GM19328 (cell line): ENCODE measurements at regions not wholly inside any gene's neighbourhood (a gene's known extent, or its start where the extent isn't known, plus 50 kb on each side); places are given as distances from the start of the nearest gene placed in this dataset.

Experiments
- ATAC-seq: cut with Tn5 transposase; IDR thresholded peaks from one replicate; pipeline ENCODE4 v1.9.1; 2021; ENCODE audit warnings: mild to moderate bottlenecking, moderate library complexity; ENCODE audit not compliant: unreplicated experiment

GRCh38 chrX:20884565-20884964, 489.7 kb upstream of the CNKSR2 start:
- no peak for ATAC-seq

- no peak for ATAC-seq
Measured at GRCh38 chrX:20863649-20864048, 510.6 kb upstream of the CNKSR2 start.

DNA sequence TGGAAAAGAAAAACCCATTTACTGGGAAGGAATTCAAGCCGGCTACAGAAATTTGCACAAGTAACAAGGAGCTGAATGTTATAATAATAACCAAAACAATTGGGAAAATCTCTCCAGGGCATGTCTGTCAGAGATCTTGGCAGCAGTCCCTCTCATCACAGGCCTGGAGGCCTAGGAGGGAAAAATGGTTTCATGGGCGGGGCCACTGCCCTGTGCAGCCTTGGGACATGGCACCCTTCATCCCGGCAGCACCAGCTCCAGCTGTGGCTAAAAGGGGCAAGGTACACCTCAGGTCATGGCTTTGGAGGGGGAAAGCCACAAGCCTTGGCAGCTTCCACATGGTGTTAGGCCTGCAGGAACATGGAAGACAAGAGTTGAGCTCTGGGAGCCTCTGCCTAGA, 513.1 kb upstream of the CNKSR2 start:
- no peak for ATAC-seq

DNA sequence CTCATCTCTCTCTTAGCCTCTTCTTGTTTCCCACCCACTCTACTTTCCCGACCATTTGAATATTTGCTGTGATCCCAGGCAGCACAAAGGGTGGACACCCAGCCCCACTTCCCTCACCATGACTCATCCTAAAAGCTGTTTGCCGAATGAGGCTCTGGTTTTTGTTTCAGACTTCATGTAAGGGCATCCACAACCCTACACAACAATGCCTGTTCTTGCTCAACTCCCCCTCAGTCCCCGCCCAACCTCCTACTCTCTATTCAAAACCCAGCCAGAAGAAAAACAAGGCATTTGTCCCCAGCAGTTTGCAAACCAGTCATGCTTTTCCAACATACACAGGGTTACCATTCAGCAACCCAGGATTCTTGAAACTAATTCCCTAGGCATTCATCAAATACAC, 516.5 kb upstream of the CNKSR2 start:
- no peak for ATAC-seq

DNA sequence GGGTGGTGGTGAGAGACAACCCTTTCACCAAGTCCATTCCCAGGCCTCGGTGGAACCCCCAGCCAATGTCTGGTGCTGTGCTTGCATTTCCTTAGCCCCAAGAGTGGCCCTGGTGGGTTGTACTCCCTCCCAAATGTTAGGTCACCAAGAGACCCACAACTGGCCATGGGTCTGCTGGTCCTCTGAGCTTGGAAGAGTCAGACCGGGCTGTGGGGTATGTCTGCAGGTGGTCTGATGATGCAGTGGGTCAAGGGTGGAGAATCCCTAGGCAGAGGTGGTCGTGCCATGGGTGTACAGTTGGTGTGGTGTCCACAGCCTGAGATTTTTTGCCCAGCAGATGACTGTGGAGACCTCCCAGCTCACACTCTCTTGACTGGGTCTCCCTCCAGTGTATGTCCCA, 535.7 kb upstream of the CNKSR2 start:
- ATAC-seq, result no peak

GRCh38 chrX:20829665-20830491, 544.3 kb upstream of the CNKSR2 start:
- ATAC-seq, result no peak

- ATAC-seq, result no peak
Measured at GRCh38 chrX:20825984-20826383, 548.2 kb upstream of the CNKSR2 start.

GRCh38 chrX:20803971-20804370, 537.3 kb upstream of the RPS6KA3 start:
- ATAC-seq, result no peak

- no peak for ATAC-seq
Measured at GRCh38 chrX:20802036-20802435, 535.3 kb upstream of the RPS6KA3 start.

GRCh38 chrX:20796450-20796849, 529.7 kb upstream of the RPS6KA3 start:
- no peak for ATAC-seq

GRCh38 chrX:20789103-20789502, 522.4 kb upstream of the RPS6KA3 start:
- no peak for ATAC-seq

DNA sequence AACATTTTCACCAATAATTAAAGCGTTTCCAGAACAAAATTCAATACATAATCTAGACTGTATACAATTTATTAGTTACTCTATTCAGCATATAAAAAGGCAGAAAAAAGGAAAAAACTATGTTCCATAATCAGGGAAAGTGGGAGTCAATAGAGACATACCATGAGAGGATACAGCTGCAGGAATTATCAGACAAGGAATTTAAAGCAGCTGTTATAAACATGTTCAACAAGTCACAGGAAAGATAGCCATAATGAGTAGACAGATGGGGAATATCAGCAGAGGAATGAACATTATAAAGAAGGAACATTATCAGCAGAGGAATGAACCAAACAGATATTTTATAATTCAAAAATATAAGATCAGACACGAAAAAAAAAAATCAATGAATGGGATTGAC, 500.6 kb upstream of the RPS6KA3 start:
- ATAC-seq, result no peak

DNA sequence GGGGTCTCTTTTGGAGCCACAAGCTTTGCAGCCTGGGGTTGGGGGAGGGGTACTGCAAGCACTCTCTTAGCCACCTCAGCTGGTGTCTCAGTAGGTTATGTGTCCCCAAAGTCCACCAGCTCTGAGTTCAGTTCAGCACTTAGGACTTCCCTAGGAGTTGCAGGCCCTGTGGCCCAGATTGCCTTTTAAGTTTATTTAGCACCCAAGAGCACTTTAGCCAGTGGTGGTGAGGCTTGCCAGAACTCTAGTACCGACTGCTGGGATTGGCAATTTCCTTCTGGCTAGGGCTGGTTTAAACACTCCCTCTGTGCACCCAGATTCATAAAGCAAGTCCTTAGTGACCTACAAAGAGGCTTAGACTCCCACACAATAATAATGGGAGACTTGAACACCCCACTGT, 489.9 kb upstream of the RPS6KA3 start:
- ATAC-seq, result no peak

DNA sequence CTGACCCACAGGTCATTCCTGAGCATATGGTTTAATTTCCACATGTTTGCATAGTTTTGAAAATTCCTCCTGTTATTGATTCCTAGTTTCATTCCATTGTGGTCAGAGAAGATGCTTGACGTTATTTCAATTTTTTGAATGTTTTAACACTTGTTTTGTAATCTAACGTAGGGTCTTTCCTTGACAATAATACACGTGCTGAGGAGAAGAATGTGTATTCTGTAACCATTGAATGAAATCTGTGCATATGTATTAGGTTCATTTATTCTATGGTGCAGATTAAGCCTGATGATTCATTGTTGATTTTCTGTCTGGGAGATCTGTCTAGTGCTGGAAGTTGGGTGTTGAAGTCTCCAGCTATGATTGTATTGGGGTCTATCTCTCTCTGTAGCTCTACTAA, 486.4 kb upstream of the RPS6KA3 start:
- no peak for ATAC-seq

GRCh38 chrX:20746690-20747089, 480.0 kb upstream of the RPS6KA3 start:
- no peak for ATAC-seq

DNA sequence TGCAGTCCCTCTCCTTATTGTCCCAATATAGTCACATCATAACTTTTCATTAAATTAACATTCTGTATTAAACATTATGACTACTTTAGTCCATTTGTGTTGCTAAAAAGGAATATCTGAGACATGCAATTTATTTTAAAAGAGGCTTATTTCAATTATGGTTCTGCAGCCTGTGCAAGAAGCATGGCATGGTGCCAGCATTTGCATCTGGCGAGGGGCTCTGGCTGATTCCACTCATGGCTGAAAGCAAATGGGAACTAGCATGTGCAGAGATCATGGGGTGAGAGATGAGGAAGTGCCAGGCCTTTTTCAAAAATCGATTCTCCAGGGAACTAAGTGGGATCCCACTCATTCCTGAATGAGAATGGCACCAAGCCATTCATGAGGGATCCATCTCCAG, 476.3 kb upstream of the RPS6KA3 start:
- ATAC-seq, result no peak

DNA sequence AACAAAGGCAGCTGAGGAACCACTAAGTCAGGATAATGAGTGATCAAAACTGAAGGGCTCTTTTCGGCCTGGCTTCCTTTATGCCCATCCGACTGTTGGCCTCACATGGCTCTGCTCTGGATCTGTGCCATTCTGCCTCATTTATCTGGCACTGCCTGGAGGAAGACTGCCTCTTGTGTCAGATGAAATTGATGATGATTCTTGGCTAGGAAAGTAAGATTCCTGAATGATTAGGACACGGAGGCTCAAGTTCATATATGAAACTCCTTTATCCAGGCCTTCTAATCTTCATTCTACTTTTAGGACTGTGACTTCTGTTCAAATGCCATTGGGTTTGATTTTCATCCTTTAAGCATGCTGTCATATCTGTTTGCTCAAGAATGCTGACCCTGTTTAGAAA, 475.4 kb upstream of the RPS6KA3 start:
- no peak for ATAC-seq

GRCh38 chrX:20740443-20740842, 473.7 kb upstream of the RPS6KA3 start:
- ATAC-seq, result no peak

DNA sequence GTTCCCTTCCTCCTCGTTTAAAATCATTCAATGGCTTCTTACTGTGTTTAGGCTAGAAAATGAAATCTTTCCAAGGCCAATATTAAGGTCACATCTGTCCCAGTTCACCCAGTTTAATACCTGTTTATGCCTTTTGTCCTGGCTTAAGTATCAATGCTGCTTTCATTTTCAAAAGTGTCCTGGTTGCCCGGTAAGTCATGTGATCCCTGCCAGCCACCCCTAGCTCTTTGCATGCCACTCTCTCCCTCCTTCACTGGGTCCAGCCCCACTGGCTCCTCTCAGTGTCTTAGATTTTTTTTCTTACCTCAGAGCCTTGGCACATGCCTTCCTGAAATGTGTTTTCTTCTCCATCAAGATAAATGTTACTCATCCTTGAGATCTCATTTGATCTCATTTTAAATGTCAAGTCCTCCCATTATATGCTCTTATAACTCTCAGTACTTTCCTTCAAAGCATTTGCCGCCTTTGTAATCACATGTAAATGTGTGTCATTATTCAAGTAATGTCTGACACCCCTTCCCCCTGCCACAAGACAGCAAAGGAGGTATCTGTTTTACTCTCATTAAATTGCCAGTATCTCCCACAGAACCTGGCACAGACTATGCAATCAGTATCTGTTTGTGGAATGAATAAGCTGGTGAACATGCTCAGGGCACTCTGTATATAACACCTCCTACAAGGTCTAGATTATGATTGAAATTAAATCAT, 472.5 kb upstream of the RPS6KA3 start:
- no peak for ATAC-seq

- ATAC-seq, result no peak
Measured at GRCh38 chrX:20729416-20729815, 462.7 kb upstream of the RPS6KA3 start.

GRCh38 chrX:20727447-20727846, 460.7 kb upstream of the RPS6KA3 start:
- ATAC-seq, result no peak

DNA sequence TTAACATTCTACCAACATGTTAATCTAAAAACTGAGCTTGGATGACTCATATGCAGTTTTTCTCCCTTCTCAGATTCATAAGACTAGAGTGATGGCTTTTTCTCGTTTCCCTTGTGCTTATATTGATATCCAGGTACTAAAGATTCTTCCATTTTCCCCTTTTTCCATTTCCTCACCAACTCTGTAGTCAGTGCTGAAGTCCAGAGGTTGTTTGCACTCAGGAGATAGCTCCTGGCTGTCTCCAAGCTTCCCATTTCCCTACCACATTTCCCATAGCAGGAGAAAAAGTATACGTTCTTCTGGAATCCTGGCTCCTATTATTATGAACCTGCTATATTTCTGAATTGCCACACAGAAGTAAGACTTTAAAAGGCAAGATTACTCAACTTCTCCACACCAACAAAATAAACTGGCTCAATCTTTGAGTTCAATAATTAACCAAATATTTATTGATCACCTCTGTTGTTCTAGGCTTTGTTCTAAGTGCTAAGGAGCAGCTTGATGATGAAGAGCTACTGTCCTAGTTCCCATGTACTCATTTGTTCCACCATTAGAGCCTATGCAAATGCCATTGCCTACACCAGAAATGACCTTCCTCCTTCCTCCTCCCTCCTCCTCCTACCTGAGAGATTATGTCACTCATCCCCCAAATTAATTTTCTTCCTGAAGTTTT, 454.4 kb upstream of the RPS6KA3 start:
- ATAC-seq, result no peak
